ENCODE measurements at regions not wholly inside any gene's neighbourhood (a gene's known extent, or its start where the extent isn't known, plus 50 kb on each side); places are given as distances from the start of the nearest gene placed in this dataset.

GRCh38 chr4:60868232-60868960 lies 331.7 kb upstream of the ADGRL3 start:
- H3K4me3 ChIP-seq (ENCODE audit: low read depth, low read length), result no peak overlapping the region
- TF ChIP-seq CTCF (IDR thresholded peaks at IDR 0.05; ENCODE audit: insufficient read depth, low read depth, low read length), result no peak
- no peak for DNase-seq (ENCODE audit: low read depth)

- TF ChIP-seq CTCF (IDR thresholded peaks at IDR 0.05; ENCODE audit: insufficient read depth, low read depth, low read length), result no peak
- no peak for DNase-seq (ENCODE audit: low read depth)
- H3K4me3 ChIP-seq (ENCODE audit: low read depth, low read length), result no peak overlapping the region
These were observed 320.9 kb upstream of the ADGRL3 start for GRCh38 chr4:60879135-60879701.

GRCh38 chr4:60884587-60884986 lies 315.5 kb upstream of the ADGRL3 start:
- H3K4me3 ChIP-seq (ENCODE audit: low read depth, low read length), result no peak overlapping the region
- no peak for TF ChIP-seq CTCF (IDR thresholded peaks at IDR 0.05; ENCODE audit: insufficient read depth, low read depth, low read length)
- no peak for DNase-seq (ENCODE audit: low read depth)

GRCh38 chr4:60885011-60885410 lies 315.1 kb upstream of the ADGRL3 start:
- no peak for DNase-seq (ENCODE audit: low read depth)
- TF ChIP-seq CTCF (IDR thresholded peaks at IDR 0.05; ENCODE audit: insufficient read depth, low read depth, low read length), result no peak
- no peak overlapping the region for H3K4me3 ChIP-seq (ENCODE audit: low read depth, low read length)

- no peak for DNase-seq (ENCODE audit: low read depth)
- TF ChIP-seq CTCF (IDR thresholded peaks at IDR 0.05; ENCODE audit: insufficient read depth, low read depth, low read length), result no peak
- no peak overlapping the region for H3K4me3 ChIP-seq (ENCODE audit: low read depth, low read length)
These were observed 309.4 kb upstream of the ADGRL3 start for GRCh38 chr4:60890743-60891142.

- no peak for DNase-seq (ENCODE audit: low read depth)
- TF ChIP-seq CTCF (IDR thresholded peaks at IDR 0.05; ENCODE audit: insufficient read depth, low read depth, low read length), result no peak
- H3K4me3 ChIP-seq (ENCODE audit: low read depth, low read length), result no peak overlapping the region
These were observed 308.2 kb upstream of the ADGRL3 start for GRCh38 chr4:60891947-60892346.

Measured in fibroblast of villous mesenchyme (primary cell).